H1 (cell line): ENCODE measurements at regions not wholly inside any gene's neighbourhood (a gene's known extent, or its start where the extent isn't known, plus 50 kb on each side); places are given as distances from the start of the nearest gene placed in this dataset.

Experiments
- CTCF ChIA-PET: fragments of 300-600 bp; sonication (Branson Sonifier 250); formaldehyde crosslinking; loops from one replicate; lab custom pipeline; 2021; ENCODE audit not compliant: partially characterized antibody; lab: Charles Lee
- POLR2A ChIA-PET: fragments of 300-600 bp; sonication (Branson Sonifier 250); formaldehyde crosslinking; loops from one replicate; lab custom pipeline; 2021; ENCODE audit warnings: inconsistent platforms; ENCODE audit not compliant: partially characterized antibody; lab: Charles Lee
- DNase-seq, 2 experiments: peaks; one replicate each; pipeline versions ENCODE4 v3.0.0 to v3.0.0-alpha.2; 2010 to 2022; ENCODE audit warnings: low spot score in 2 of 2, low read depth in 1 of 2, mixed read lengths in 1 of 2
- FAIRE-seq: peaks from 2 replicates; lab custom pipeline; 2011; peaks lifted over from hg19 to GRCh38; lab: Jason Lieb, UNC
- H2AFZ ChIP-seq: 2 replicates; pipeline ENCODE4 v1.8.1; 2012; ENCODE audit warnings: low read length, inconsistent platforms
- H2AK5ac ChIP-seq: 2 replicates; pipeline ENCODE4 v1.6.1; 2013; ENCODE audit warnings: low read depth, low read length
- H2BK120ac ChIP-seq: replicated peaks from 2 replicates; pipeline ENCODE3; 2013; ENCODE audit warnings: low read depth, low read length, inconsistent platforms
- H2BK12ac ChIP-seq: 2 replicates; pipeline ENCODE4 v1.6.1; 2013; ENCODE audit warnings: low read depth, low read length
- H2BK15ac ChIP-seq: 2 replicates; pipeline ENCODE4 v1.6.1; 2013; ENCODE audit warnings: low read length
- H2BK20ac ChIP-seq: 2 replicates; pipeline ENCODE4 v1.6.1; 2013; ENCODE audit warnings: low read length
- H2BK5ac ChIP-seq: 2 replicates; pipeline ENCODE4 v1.6.1; 2013; ENCODE audit warnings: low read depth, low read length
- H3K14ac ChIP-seq: 2 replicates; pipeline ENCODE4 v1.6.1; 2013; ENCODE audit warnings: inconsistent platforms; ENCODE audit not compliant: insufficient read length
- H3K18ac ChIP-seq: 2 replicates; pipeline ENCODE4 v1.6.1; 2013; ENCODE audit warnings: low read length; ENCODE audit errors: extremely low read depth
- H3K23ac ChIP-seq: 2 replicates; pipeline ENCODE4 v1.6.1; 2013; ENCODE audit warnings: inconsistent platforms; ENCODE audit not compliant: insufficient read length
- H3K23me2 ChIP-seq: 2 replicates; pipeline ENCODE4 v1.6.1; 2013; ENCODE audit warnings: low read depth, low read length
- H3K27ac ChIP-seq: 2 replicates; pipeline ENCODE4 v1.6.1; 2011; ENCODE audit warnings: low read depth, low read length, inconsistent platforms
- H3K27me3 ChIP-seq, 4 experiments: replicated peaks in 1 of 4; 1 replicate in 1 of 4; 2 replicates in 3 of 4; pipeline versions ENCODE4 v1.6.1 to v1.8.1; 2011 to 2013; ENCODE audit warnings: low read length in 3 of 4, mild to moderate bottlenecking in 3 of 4, inconsistent platforms in 2 of 4, mixed read lengths in 2 of 4, moderate library complexity in 1 of 4; ENCODE audit not compliant: control insufficient read depth in 3 of 4, insufficient read depth in 3 of 4; ENCODE audit errors: extremely low read depth in 1 of 4
- H3K36me3 ChIP-seq, 4 experiments: 2 replicates each; pipeline versions ENCODE4 v1.6.1 to v1.8.1; 2011 to 2013; ENCODE audit warnings: mild to moderate bottlenecking in 4 of 4, low read length in 3 of 4, moderate library complexity in 2 of 4, control low read depth in 1 of 4, inconsistent platforms in 1 of 4; ENCODE audit not compliant: insufficient read depth in 4 of 4, control insufficient read depth in 2 of 4
- H3K4ac ChIP-seq: replicated peaks from 2 replicates; pipeline ENCODE3; 2013; ENCODE audit warnings: low read length, low read depth, mixed read lengths, inconsistent platforms; ENCODE audit not compliant: insufficient read length
- H3K4me1 ChIP-seq, 4 experiments: replicated peaks in 1 of 4; 1 replicate in 1 of 4; 2 replicates in 3 of 4; pipeline versions ENCODE4 v1.6.1 to v1.8.1; 2011 to 2013; ENCODE audit warnings: low read length in 3 of 4, inconsistent platforms in 2 of 4, mixed read lengths in 1 of 4; ENCODE audit not compliant: insufficient read depth in 4 of 4, control insufficient read depth in 3 of 4
- H3K4me2 ChIP-seq, 2 experiments: 2 replicates each; pipeline versions ENCODE4 v1.6.1 to v1.8.1; 2011 to 2013; ENCODE audit warnings: low read depth in 2 of 2, low read length in 2 of 2, control low read depth in 1 of 2, inconsistent platforms in 1 of 2, mild to moderate bottlenecking in 1 of 2; ENCODE audit not compliant: insufficient read depth in 1 of 2
- H3K4me3 ChIP-seq, 4 experiments: fragments of 200-600, 300-600 bp in 1 of 4; sonication (generic), shearing (Covaris generic), sonication (Bioruptor Twin) in 1 of 4; 2 replicates each; pipeline versions ENCODE4 v1.5.1 to v1.8.1; 2011 to 2016; ENCODE audit warnings: low read length in 4 of 4, low read depth in 3 of 4, control low read depth in 2 of 4, inconsistent platforms in 2 of 4, mild to moderate bottlenecking in 2 of 4, mixed read lengths in 1 of 4, moderate library complexity in 1 of 4; ENCODE audit not compliant: insufficient read depth in 2 of 4; ENCODE audit errors: extremely low read depth in 1 of 4
- H3K56ac ChIP-seq: replicated peaks from 2 replicates; pipeline ENCODE3; 2013; ENCODE audit warnings: low read depth, mild to moderate bottlenecking, mixed read lengths, low read length, inconsistent platforms; ENCODE audit not compliant: insufficient read length
- H3K79me1 ChIP-seq: 2 replicates; pipeline ENCODE4 v1.6.1; 2013; ENCODE audit warnings: low read depth, low read length, control low read depth
- H3K79me2 ChIP-seq, 2 experiments: 2 replicates each; pipeline versions ENCODE4 v1.6.1 to v1.8.1; 2012 to 2013; ENCODE audit warnings: low read length in 2 of 2, mild to moderate bottlenecking in 2 of 2, inconsistent platforms in 1 of 2; ENCODE audit not compliant: insufficient read depth in 2 of 2, control insufficient read depth in 1 of 2
- H3K9ac ChIP-seq, 4 experiments: replicated peaks in 1 of 4; 1 replicate in 1 of 4; 2 replicates in 3 of 4; pipeline versions ENCODE4 v1.6.1 to v1.8.1; 2011 to 2013; ENCODE audit warnings: low read depth in 3 of 4, low read length in 3 of 4, control low read depth in 2 of 4, mild to moderate bottlenecking in 2 of 4, moderate library complexity in 2 of 4, inconsistent platforms in 1 of 4; ENCODE audit errors: extremely low read depth in 1 of 4
- H3K9me3 ChIP-seq, 2 experiments: 2 replicates each; pipeline versions ENCODE4 v1.6.1 to v1.8.1; 2012 to 2013; ENCODE audit warnings: mild to moderate bottlenecking in 2 of 2, moderate library complexity in 2 of 2, control low read depth in 1 of 2, inconsistent platforms in 1 of 2, low read depth in 1 of 2, low read length in 1 of 2, mixed read lengths in 1 of 2; ENCODE audit not compliant: insufficient read depth in 2 of 2
- H4K20me1 ChIP-seq, 2 experiments: replicated peaks in 1 of 2; 2 replicates each; pipeline versions ENCODE3 to v1.8.1; 2011 to 2013; ENCODE audit warnings: inconsistent platforms in 2 of 2, low read length in 2 of 2, mild to moderate bottlenecking in 1 of 2; ENCODE audit not compliant: insufficient read depth in 2 of 2, control insufficient read depth in 1 of 2
- H4K5ac ChIP-seq: 2 replicates; pipeline ENCODE4 v1.6.1; 2013; ENCODE audit warnings: low read length, low read depth, mixed read lengths, inconsistent platforms; ENCODE audit not compliant: insufficient read length
- H4K8ac ChIP-seq: 2 replicates; pipeline ENCODE4 v1.8.0; 2013; ENCODE audit warnings: mild to moderate bottlenecking, moderate library complexity, low read length, inconsistent platforms; ENCODE audit not compliant: insufficient read depth; ENCODE audit errors: extremely low read depth
- H4K91ac ChIP-seq: replicated peaks from 2 replicates; pipeline ENCODE3; 2013; ENCODE audit warnings: low read length, mixed read lengths, inconsistent platforms; ENCODE audit not compliant: insufficient read length
- TAF1 ChIP-seq: IDR thresholded peaks from 2 replicates; pipeline ENCODE4 v1.6.1; 2011; ENCODE audit warnings: mild to moderate bottlenecking, low read depth, low read length
- WGBS, 2 experiments: shearing (Covaris generic) in 1 of 2; methylation state at CpG; one replicate each; pipeline versions ENCODE4 v1.1.6 to v1.1.7; 2013 to 2015; ENCODE audit warnings: low lambda C conversion rate in 2 of 2, mixed read lengths in 2 of 2, inconsistent platforms in 1 of 2, low coverage in 1 of 2, missing lambda C conversion rate in 1 of 2; ENCODE audit not compliant: insufficient replicate concordance in 2 of 2, insufficient coverage in 1 of 2, insufficient read length in 1 of 2; ENCODE audit errors: extremely low coverage in 1 of 2, missing lambda C conversion rate in 1 of 2; 5-methylcytosine and 5-hydroxymethylcytosine counted together
- TF ChIP-seq, protein P1 (sequence below): IDR thresholded peaks from 2 replicates; pipeline ENCODE4 v1.6.1; 2012; ENCODE audit warnings: inconsistent platforms

DNA sequence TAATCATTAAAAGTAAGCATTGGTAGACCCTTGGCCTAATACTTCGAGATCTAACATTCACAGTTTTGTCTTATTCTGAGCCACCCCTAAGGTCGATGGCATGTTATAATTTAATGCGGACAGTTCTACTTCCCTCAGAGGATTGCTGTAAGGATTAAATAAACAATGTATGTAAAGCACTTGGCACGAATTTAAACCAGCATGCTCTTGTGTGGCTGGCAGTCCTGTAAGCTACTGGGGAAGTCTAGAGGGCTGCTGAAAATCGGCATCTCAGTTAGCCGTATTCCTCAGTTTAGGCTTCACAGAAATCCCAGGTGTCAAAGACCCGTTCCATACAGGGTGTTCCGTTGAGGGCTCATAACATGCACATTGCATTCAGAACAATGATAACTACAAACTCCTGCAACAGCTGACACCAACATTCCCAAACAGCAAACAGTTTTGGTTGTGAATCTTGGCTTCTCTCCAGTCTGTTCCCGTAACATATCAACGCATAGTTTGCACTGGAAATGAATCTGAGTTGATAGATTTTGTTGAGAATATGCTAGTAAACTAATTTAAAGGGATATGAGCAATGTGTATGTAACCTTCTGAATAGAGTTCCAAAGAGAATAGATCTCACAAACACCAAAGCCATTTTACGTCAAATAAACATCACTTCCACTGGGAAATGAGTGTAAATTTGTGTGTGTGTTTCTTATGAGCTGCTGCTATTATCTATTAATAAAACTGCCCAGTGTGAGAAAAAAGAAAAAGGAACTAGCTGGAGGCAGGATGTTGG, 52.2 kb upstream of the ACKR3 start:
- Histone ChIP-seq H2BK20ac (no peak overlapping the region), H3K23me2 (no peaks in the 10 kb centered on the region), H3K4ac (no peak overlapping the region), H3K4me1 (no peaks in the 10 kb centered on the region; a peak in 1 of 7 replicates), H3K79me2 (no peaks in the 10 kb centered on the region), H3K9ac (no peak overlapping the region), H4K8ac (no peak overlapping the region), H2BK120ac (no peak overlapping the region), H4K5ac (no peak overlapping the region), H3K4me2 (no peak overlapping the region), H3K9me3 (no peaks in the 10 kb centered on the region), H3K27ac (no peak overlapping the region), H3K18ac (no peak overlapping the region), H3K4me3 (no peak overlapping the region), H2AFZ (0 out of 2 replicates have a peak overlapping the region, but pooled peaks have one; percentile 36), H2AK5ac (no peak overlapping the region), H4K20me1 (no peaks in the 10 kb centered on the region), H3K27me3 (no peaks in the 10 kb centered on the region), H3K79me1 (no peaks in the 10 kb centered on the region), H2BK5ac (no peak overlapping the region), H3K56ac (no peak overlapping the region), H3K36me3 (no peaks in the 10 kb centered on the region), H2BK12ac (no peak overlapping the region), H4K91ac (no peak overlapping the region), H3K23ac (no peak overlapping the region), H2BK15ac (no peak overlapping the region), H3K14ac (no peak overlapping the region)
- POLR2A ChIA-PET: no interaction called here
- FAIRE-seq (no peak), DNase-seq (no peak)
- CTCF ChIA-PET: interaction anchor here (0.9 to 1.7 kb wide), 4 partner anchors 9 to 544 kb away, joined by 4 to 6 read pairs (median 4); no protein-coding TSS in a partner anchor
- WGBS, 2 experiments: 91% methylated on average over 11 of the region's 11 CpGs; no CpG with 5 or more reads in 1 of the 2 experiments
- TF ChIP-seq TAF1: no peak
- TF ChIP-seq, protein P1, sequence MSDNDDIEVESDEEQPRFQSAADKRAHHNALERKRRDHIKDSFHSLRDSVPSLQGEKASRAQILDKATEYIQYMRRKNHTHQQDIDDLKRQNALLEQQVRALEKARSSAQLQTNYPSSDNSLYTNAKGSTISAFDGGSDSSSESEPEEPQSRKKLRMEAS: no peak
